ENCODE measurements at regions not wholly inside any gene's neighbourhood (a gene's known extent, or its start where the extent isn't known, plus 50 kb on each side); places are given as distances from the start of the nearest gene placed in this dataset.

- Histone ChIP-seq H2AFZ (ENCODE audit: low read length) (no peak overlapping the region), H3K9me3 (ENCODE audit: low read depth, low read length) (no peaks in the 10 kb centered on the region)
Measured at GRCh38 chr16:77541165-77541564, 106.3 kb upstream of the ADAMTS18 start.

GRCh38 chr16:77548151-77548550 lies 113.3 kb upstream of the ADAMTS18 start:
- Histone ChIP-seq H4K20me1 (ENCODE audit: insufficient read depth, low read length) (no peaks in the 10 kb centered on the region), H3K79me2 (ENCODE audit: insufficient read depth, low read length) (no peaks in the 10 kb centered on the region), H2AFZ (ENCODE audit: low read length) (no peak overlapping the region), H3K9me3 (ENCODE audit: low read depth, low read length) (no peaks in the 10 kb centered on the region), H3K27ac (ENCODE audit: low read depth, low read length) (no peak overlapping the region), H3K4me1 (ENCODE audit: insufficient read depth, low read length) (peaks cover 5% of the 10 kb centered on the region), H3K4me3 (ENCODE audit: insufficient read depth, low read length) (no peak overlapping the region), H3K4me2 (ENCODE audit: insufficient read depth, low read length) (no peak overlapping the region), H3K27me3 (ENCODE audit: insufficient read depth, low read length) (peaks cover 7% of the 10 kb centered on the region), H3K36me3 (ENCODE audit: insufficient read depth, low read length) (no peaks in the 10 kb centered on the region)
- no peak for TF ChIP-seq CTCF (IDR thresholded peaks at IDR 0.05; ENCODE audit: extremely low read depth, low read depth, low read length)
- no peak for DNase-seq (ENCODE audit: insufficient read length, low spot score, missing footprints)

More at GRCh38 chr16:77541165-77541564, 106.3 kb upstream of the ADAMTS18 start:
- no peak for DNase-seq (ENCODE audit: insufficient read length, low spot score, missing footprints)
- no peak for TF ChIP-seq CTCF (IDR thresholded peaks at IDR 0.05; ENCODE audit: extremely low read depth, low read depth, low read length)
- Histone ChIP-seq H3K27ac (ENCODE audit: low read depth, low read length) (no peak overlapping the region), H3K4me1 (ENCODE audit: insufficient read depth, low read length) (no peaks in the 10 kb centered on the region), H3K79me2 (ENCODE audit: insufficient read depth, low read length) (no peaks in the 10 kb centered on the region), H3K36me3 (ENCODE audit: insufficient read depth, low read length) (no peaks in the 10 kb centered on the region), H4K20me1 (ENCODE audit: insufficient read depth, low read length) (no peaks in the 10 kb centered on the region), H3K27me3 (ENCODE audit: insufficient read depth, low read length) (peaks cover 14% of the 10 kb centered on the region), H3K4me3 (ENCODE audit: insufficient read depth, low read length) (no peak overlapping the region), H3K4me2 (ENCODE audit: insufficient read depth, low read length) (no peak overlapping the region)

GRCh38 chr16:77548766-77549165 lies 113.9 kb upstream of the ADAMTS18 start:
- Histone ChIP-seq H3K4me3 (ENCODE audit: insufficient read depth, low read length) (no peak overlapping the region), H3K79me2 (ENCODE audit: insufficient read depth, low read length) (no peaks in the 10 kb centered on the region), H3K27me3 (ENCODE audit: insufficient read depth, low read length) (peaks cover 2% of the 10 kb centered on the region), H3K27ac (ENCODE audit: low read depth, low read length) (no peak overlapping the region), H4K20me1 (ENCODE audit: insufficient read depth, low read length) (no peaks in the 10 kb centered on the region), H2AFZ (ENCODE audit: low read length) (no peak overlapping the region), H3K9me3 (ENCODE audit: low read depth, low read length) (no peaks in the 10 kb centered on the region), H3K4me1 (ENCODE audit: insufficient read depth, low read length) (peaks cover 5% of the 10 kb centered on the region), H3K36me3 (ENCODE audit: insufficient read depth, low read length) (no peaks in the 10 kb centered on the region), H3K4me2 (ENCODE audit: insufficient read depth, low read length) (no peak overlapping the region)
- no peak for TF ChIP-seq CTCF (IDR thresholded peaks at IDR 0.05; ENCODE audit: extremely low read depth, low read depth, low read length)
- no peak for DNase-seq (ENCODE audit: insufficient read length, low spot score, missing footprints)

- peaks cover 5% of the 10 kb centered on the region for H3K4me1 ChIP-seq (ENCODE audit: insufficient read depth, low read length)
- no peaks in the 10 kb centered on the region for H3K36me3 ChIP-seq (ENCODE audit: insufficient read depth, low read length)
- no peak overlapping the region for H3K4me3 ChIP-seq (ENCODE audit: insufficient read depth, low read length)
- no peak overlapping the region for H3K4me2 ChIP-seq (ENCODE audit: insufficient read depth, low read length)
- no peak for TF ChIP-seq CTCF (IDR thresholded peaks at IDR 0.05; ENCODE audit: extremely low read depth, low read depth, low read length)
- H3K27me3 ChIP-seq (ENCODE audit: insufficient read depth, low read length) = no peaks in the 10 kb centered on the region
- H3K79me2 ChIP-seq (ENCODE audit: insufficient read depth, low read length) = no peaks in the 10 kb centered on the region
- H2AFZ ChIP-seq (ENCODE audit: low read length) = no peak overlapping the region
- DNase-seq (ENCODE audit: insufficient read length, low spot score, missing footprints) = no peak
- H4K20me1 ChIP-seq (ENCODE audit: insufficient read depth, low read length) = no peaks in the 10 kb centered on the region
- H3K27ac ChIP-seq (ENCODE audit: low read depth, low read length) = no peak overlapping the region
- H3K9me3 ChIP-seq (ENCODE audit: low read depth, low read length) = no peaks in the 10 kb centered on the region
Measured at GRCh38 chr16:77549876-77550275, 115.0 kb upstream of the ADAMTS18 start.
